HG02588 (cell line): ENCODE measurements at regions not wholly inside any gene's neighbourhood (a gene's known extent, or its start where the extent isn't known, plus 50 kb on each side); places are given as distances from the start of the nearest gene placed in this dataset.
"Not testable (repeated sequence)": the region's sequence is repeated elsewhere in the genome, so short reads cannot be mapped to it uniquely, and the experiment has no call there.

ENCODE experiments used
- ATAC-seq: cut with Tn5 transposase; IDR thresholded peaks from one replicate; pipeline ENCODE4 v1.9.1; 2021; ENCODE audit warnings: mild to moderate bottlenecking, moderate library complexity; ENCODE audit not compliant: unreplicated experiment

- not testable (repeated sequence) for ATAC-seq
Measured at GRCh38 chr17:64800987-64801386, 118.3 kb downstream of the LRRC37A3 start.

GRCh38 chr17:64800361-64800895, 118.8 kb downstream of the LRRC37A3 start:
- not testable (repeated sequence) for ATAC-seq

GRCh38 chr17:64799543-64800188, 119.6 kb downstream of the LRRC37A3 start:
- ATAC-seq: not testable (repeated sequence)

GRCh38 chr17:64798961-64799360, 120.3 kb downstream of the LRRC37A3 start:
- not testable (repeated sequence) for ATAC-seq

- not testable (repeated sequence) for ATAC-seq
Measured at GRCh38 chr17:64798489-64798790, 120.8 kb downstream of the LRRC37A3 start.

- not testable (repeated sequence) for ATAC-seq
Measured at GRCh38 chr17:64797746-64798488, 121.4 kb downstream of the LRRC37A3 start.

GRCh38 chr17:64795342-64795741, 123.9 kb downstream of the LRRC37A3 start:
- not testable (repeated sequence) for ATAC-seq

- ATAC-seq: not testable (repeated sequence)
Measured at GRCh38 chr17:64794548-64795274, 124.6 kb downstream of the LRRC37A3 start.

GRCh38 chr17:64794113-64794512, 125.2 kb downstream of the LRRC37A3 start:
- ATAC-seq: not testable (repeated sequence)

- ATAC-seq: not testable (repeated sequence)
Measured at GRCh38 chr17:64792793-64793575, 126.3 kb downstream of the LRRC37A3 start.

GRCh38 chr17:64792276-64792675, 127.0 kb downstream of the LRRC37A3 start:
- not testable (repeated sequence) for ATAC-seq

- not testable (repeated sequence) for ATAC-seq
Measured at GRCh38 chr17:64791691-64792090, 127.6 kb downstream of the LRRC37A3 start.

- ATAC-seq: not testable (repeated sequence)
Measured at GRCh38 chr17:64791226-64791625, 128.1 kb downstream of the LRRC37A3 start.

GRCh38 chr17:64790690-64791089, 128.6 kb upstream of the SMURF2 start:
- not testable (repeated sequence) for ATAC-seq

- not testable (repeated sequence) for ATAC-seq
Measured at GRCh38 chr17:64790193-64790592, 128.1 kb upstream of the SMURF2 start.

GRCh38 chr17:64789061-64789445, 126.9 kb upstream of the SMURF2 start:
- ATAC-seq: not testable (repeated sequence)

GRCh38 chr17:64788286-64789060, 126.4 kb upstream of the SMURF2 start:
- ATAC-seq: no peak

GRCh38 chr17:64787921-64788271, 125.8 kb upstream of the SMURF2 start:
- ATAC-seq: no peak

GRCh38 chr17:64787255-64787920, 125.3 kb upstream of the SMURF2 start:
- ATAC-seq: no peak
